ENCODE measurements at regions not wholly inside any gene's neighbourhood (a gene's known extent, or its start where the extent isn't known, plus 50 kb on each side); places are given as distances from the start of the nearest gene placed in this dataset.
"Not testable (repeated sequence)": the region's sequence is repeated elsewhere in the genome, so short reads cannot be mapped to it uniquely, and the experiment has no call there.

DNA sequence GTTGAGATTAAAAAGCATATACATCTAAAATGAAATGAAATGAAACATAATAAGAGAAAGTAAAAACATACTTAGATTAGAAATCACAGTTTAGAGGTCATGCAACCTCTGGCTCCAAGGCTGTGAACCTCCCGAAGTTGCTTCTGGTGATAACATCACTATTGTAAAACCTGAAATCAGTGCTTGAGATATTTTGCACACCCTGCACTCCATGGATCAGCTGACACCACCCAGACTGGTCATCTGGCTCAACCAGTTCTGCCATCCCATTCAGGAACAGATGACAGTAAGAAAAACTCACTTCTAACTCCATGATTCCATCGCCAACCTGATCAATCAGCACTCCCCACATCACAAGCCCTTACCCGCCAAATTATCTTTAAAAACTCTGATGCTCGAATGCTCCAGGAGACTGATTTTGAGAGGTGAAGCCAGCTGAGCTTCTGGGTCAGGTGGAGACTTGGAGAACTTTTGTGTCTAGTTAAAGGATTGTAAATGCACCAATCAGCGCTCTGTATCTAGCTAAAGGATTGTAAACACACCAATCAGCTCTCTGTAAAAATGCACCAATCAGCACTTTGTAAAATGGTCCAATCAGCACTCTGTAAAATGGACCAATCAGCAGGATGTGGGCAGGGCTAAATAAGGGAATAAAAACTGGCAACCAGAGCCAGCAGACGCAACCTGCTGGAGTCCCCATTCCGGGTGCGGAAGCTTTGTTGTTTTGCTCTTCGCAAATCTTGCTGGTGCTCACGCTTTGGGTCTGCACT is 162.6 kb upstream of the MAGI2 start:
- DNase-seq = no peak

DNA sequence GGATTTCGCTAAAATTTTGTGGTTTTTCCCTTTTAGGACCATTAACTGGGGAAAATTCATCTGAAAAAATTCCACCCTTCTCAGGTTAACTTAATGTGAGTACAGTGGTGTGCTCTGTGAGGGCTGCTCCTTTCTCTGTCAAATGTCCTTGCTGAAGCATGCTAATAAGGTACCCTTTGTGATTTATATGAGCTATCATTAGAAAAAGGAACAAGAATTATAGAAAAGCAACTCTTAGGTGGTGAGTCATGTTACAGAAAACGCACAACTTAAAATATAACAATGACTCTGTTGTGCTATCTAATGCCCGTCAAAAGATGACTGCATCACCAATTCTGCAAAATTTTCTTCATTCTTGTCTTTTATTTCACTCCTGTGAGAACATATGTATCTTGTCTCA is 162.0 kb upstream of the MAGI2 start:
- no peak for DNase-seq

DNA sequence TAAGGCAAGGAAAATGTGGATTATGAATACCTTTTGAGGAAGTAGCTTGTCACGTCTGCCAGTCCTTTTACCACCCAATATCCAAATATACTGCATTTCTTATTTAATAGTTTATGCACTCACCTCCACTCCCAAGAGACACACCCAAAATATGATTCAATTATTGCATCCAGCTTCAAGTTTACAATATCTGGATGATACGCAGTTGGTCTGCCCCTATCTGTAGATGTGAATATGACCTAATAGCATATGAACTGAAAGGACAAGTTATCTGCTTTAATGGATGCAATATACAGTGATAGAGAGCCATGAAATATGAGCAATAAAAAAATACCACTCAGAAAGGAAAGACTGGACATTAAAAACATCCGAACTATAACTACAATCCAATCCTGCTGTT is 159.4 kb upstream of the MAGI2 start:
- DNase-seq = no peak

DNA sequence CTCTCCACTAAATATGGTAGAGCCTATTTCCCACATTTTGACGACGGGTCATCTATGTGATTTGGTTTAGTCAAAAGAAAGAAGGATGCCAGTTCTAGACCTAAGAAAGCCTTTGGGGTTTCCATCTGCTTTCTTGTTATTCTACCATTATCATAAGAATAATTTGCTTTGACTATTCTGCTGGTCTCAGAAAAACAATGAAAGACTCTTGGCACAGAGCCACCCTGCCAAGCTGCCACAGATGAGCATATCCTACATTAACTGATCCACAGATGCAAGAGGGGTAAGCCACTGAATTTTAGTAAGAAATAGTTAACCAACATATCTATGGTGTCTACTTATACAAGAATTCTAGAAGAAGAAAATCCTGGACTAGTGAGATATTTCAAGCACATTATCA is 158.6 kb upstream of the MAGI2 start:
- DNase-seq = no peak

DNA sequence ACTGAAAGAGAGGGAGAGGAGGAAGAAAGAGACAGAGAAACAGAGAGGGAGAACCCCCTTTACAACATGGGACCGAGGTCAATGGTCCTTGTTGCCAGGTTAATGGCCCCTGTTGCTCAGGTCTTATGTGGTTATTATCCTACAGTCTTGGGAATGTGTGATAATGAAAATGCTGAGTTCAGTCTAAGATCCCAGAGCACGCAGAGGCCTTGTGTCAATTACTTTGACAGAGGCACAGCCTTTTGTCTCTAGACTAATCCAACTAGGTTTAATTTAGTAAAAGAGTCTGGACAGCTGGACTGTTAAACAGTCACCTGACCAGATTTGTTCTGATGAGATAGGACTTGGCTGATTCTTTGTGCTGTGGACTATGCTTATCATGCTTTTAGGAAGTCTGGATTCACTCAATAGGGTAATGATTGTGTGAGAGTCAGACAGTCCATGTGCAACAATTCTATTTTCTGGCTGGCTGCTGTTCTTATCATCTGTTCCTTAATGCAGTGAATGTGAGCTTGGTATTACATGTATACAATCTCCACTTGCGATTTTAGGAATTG is 157.4 kb upstream of the MAGI2 start:
- DNase-seq = peak; percentile 2

DNA sequence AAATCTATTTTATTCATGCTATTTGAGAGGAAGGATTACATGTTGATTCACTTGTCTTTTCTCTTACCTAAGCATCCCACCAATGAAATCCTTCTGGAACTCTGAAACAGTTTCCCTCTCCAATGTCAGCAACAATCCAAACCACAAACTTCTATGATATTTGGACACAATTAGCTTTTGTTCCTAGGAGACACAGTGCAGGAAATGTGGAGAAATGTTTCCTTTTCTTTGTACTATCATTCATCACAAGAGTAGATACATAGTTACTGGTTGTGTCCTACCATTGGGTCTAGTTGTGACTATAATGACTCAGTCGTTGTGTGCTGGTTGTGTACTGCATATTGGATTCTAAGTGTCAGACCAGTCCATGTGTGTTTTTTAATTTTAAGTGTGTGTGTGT is 156.8 kb upstream of the MAGI2 start:
- DNase-seq = peak; percentile 58

DNA sequence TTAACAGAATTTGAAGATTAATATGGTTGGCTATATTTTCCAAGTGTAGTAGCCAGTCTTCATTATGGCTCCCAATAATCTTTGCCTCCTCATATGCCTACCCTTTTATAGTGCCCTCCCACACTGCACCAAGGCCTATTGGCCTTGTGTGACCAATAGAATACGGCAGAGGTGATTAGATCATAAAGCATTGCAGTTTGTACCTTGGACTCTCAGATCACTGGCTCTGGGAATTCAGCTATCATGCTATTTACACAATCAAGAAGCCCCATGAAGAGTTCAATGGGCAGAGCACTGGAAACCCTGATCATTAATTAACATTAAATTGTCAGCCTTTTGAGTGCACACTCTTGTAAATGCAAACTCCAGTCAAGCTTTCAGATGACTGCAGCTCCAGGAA is 154.5 kb upstream of the MAGI2 start:
- no peak for DNase-seq

DNA sequence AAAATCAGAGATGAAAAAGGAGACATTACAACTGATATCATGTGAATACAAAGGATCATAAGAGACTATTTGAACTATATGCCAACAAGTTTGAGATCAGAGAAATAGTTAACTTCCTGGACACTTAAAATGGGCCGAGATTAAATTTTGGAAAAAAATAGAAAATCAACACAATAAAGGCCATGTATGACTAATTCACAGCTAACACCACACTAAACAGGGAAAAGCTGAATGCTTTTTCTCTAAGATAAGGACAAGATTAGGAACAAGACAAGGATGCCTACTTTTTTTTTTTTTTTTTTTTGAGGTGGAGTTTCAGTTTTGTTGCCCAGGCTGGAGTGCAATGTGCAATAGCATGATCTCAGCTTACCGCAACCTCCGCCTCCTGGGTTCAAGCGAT is 151.4 kb upstream of the MAGI2 start:
- DNase-seq = no peak

DNA sequence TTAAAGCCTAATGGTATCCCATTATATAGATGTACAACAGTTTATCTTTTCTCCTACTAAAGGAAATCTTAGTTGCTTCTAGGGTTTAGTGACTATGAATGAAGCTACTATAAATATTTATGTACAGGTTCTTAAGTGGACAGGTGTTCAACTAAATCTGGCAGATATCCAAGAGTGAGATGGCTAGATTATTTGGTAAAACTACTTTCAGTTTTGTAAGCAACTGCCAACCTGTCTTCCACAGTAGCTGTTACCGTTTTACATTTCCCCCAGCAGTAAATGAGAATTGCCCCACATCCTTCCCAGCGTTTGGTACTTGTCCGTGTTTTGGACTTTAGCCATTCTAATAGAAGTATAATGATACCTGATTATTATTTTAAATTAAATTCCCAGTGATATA is 144.9 kb upstream of the MAGI2 start:
- no peak for DNase-seq

DNA sequence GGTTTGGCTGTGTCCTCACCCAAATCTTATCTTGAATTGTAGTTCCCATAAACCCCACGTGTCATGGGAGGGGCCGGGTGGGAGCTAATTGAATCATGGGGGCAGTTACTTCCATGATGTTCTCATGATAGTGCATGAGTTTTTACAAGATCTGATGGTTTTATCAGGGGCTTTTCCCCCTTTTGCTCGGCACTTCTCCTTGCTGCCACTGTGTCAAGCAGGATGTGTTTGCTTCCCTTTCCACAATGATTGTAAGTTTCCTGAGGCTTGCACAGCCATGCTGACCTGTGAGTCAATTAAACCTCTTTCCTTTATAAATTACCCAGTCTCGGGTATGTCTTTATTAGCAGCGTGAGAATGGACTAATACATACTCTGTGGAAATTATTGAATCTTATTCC is 141.2 kb upstream of the MAGI2 start:
- DNase-seq = not testable (repeated sequence)

DNA sequence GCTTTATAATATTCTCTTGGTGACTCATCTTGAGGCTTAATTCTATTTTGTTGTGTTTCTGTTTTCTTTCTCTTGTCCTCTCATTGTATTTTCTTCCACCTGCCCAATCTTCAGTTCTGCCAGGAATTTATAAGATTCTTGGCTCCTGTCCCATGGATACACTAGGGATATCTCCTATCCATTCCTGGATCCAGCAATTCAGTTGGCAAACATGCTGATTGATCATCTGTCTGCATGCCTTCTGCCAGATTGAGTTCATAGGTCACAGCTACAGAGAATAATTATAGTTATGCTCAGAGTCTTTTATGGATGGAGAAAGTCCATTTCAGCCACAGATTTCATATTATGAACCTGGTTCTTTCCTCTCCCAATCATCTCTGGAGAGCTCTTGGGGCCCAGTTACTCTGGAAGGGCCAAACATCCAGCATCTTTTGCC is 140.4 kb upstream of the MAGI2 start:
- peak; percentile 24 for DNase-seq

DNA sequence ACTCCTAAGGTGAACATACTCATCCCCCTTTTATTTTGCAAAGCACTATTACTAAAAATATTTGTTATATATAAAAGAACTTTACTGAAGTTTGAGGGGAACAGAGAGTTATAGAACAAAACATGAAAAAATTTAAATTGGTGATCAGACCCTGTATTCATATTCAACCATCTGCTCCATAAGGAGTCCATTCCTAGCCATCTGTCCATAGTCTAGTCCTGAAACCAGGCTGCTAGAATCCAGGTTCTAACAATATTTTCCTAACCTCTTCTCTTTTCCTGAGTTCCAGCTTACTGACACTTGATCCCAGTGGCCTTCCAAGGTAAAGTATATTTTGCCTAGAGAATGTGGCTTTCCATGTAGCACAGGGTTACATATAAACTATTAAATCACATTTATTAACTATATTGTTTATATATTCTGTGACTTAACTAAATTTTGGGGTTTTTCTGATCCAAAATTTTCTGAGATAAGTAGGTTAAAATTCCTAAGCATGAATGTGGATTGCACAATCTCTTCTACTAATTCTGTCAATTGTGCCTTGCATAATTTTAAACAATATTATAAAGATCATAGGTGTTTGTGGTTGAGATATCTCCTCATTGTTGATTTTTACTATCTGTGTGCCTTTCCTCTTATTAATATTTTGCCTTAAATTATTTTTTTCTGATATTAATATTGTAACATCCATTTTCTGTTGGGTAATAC is 137.6 kb upstream of the MAGI2 start:
- DNase-seq = no peak

DNA sequence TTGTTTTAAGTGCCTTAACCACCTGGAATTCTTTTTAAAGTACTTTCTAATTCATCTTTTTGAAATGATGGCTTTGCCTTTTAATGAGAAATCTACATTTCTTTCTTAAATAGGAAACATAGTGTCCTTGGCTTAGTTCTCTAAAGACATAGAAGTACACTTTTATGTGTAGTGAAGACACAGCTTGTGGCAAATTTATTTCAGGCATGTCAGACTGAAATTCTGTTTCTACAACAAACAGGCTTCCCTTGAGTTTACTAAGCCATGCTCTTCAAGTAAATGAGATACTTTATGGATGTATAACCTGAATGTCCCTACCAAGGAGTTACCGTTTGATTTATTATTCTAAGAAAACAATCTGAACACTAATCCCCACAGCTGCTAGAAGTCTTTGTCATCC is 136.9 kb upstream of the MAGI2 start:
- no peak for DNase-seq

DNA sequence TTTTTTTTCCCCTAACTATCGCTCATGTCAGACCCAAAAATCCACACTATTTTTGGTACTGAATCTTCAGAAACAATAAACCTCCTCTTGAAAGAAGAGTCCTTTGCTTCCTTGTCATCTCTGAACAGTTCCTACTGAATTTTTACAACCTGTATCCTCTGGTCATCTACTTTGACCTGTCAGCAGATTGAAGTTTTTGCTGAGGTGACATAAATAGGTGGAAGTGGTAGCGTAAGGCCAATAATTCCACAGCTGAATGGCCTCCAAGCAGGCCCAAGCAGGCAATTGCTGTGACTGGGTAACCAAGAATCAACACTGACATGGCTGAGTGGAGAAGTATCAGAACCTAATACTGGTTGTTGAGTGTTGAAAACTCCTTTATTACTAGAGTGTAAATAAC is 117.4 kb upstream of the MAGI2 start:
- DNase-seq = no peak

DNA sequence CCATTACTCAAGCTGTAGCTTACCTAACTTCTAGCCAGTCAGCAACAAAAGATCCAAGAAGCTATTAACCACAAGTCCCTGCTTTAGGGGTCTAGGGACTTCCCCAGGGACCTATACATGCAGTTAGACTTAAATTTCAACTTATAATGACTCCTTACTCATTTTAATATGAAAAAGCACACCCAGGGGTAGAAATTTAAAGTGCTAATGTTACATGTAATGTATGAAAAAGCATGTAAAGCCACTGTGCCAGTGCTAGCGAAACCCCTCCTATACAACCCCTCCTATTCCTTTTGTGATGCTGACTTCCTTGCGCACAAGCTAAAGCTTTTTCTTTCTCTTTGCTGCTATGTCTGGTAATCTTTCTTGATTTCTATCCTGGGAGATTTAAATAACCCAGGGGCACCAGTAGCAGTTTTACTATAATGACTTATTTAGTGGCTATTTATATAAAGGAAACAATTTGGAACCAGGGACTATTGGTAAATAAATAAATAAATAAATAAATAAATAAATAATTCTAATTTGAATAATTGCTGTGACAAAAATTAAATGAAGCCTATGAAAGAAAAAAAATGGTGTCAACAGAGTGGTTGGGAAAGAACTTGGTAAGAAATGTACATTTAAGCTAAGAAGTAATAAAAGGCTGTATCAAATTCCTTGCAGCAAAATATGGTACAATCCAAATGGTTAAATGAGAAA is 110.5 kb upstream of the MAGI2 start:
- DNase-seq = no peak

DNA sequence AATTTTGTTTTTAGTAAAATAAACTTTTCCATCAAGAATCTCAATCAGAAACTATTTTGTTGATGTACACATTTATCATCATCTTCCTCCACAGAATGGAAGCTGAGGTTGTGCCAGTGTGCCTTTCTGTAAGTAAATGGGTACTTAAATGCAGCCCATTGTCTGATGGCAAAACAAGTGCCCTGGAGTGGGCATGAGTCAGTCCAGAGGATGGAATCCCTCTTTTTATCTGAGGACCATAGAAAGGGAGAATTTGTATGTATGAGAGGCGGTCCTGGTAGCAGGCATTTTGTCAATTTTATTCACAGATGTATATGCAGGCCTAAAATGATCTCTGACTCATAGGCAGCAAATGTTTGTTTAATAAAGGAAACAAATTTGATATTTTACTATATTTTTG is 102.1 kb upstream of the MAGI2 start:
- no peak for DNase-seq

DNA sequence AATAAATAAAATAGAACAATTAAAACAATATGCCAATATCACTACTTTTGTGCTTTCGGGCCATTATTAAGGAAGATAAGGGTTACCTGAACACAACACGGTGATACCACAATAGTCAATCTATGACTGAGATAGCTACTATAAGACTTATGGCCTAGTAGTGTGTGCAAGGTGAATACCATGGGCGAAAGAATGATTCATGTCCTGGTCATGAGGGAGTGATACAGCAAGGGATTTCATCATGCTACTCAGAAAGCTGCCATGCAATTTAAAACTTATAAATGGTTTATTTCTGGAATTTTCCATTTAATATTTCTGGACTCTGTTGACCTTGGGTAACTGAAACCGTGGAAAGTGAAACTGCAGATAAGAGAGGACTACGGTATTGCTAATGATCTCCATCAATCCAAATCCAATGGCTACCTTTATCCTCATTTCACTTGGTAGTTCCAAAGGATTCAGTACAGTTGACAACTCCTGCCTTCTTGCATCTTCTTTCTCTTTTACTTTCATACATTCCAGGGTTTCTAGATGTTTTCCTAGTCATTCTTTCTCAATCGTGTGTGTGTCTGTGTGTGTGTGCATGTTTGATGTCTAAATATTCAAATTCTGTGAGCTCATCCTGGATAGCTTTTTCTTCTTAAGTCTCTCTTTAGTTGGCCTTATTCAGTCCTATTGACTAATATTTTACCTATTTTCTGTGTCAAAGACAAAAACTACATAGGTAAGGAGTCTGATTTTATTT is 100.5 kb upstream of the MAGI2 start:
- DNase-seq = peak; percentile 46

DNA sequence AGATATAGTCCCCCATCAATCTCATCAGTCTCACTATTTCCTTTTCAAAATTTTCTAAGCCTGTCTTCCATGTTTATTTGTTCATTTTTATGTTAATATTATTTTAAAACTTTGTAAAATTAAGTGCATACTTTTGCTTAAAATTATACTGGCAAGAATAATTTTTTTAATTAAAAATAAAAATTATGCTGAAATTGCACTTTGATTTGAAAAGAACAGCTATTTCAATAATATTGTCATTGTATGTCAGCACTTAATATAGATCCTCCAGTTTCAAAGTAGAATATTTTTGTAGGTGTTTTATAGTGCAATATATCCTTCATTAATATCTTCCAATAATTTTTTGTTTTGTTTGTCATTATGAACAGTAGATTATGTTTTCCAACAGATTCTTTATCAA is 99.0 kb upstream of the MAGI2 start:
- no peak for DNase-seq

DNA sequence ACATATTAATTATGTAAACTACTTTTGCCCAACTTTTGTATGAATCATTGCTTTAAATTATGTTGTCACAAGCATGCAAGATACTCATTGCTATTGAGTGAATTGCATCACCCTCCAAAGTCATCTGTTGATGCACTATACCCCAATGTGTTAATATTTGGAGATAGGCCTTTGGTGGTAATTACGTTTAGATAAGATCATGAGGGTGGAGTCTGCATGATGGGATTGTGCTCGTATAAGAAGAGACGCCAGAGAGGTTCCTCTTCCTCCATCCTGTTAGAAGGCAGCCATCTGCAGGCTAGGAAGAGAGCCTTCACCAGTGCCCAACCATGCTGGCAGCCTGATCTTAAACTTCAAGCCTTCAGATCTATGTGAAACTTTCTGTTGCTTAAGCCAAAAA is 95.3 kb upstream of the MAGI2 start:
- DNase-seq = peak; percentile 13

DNA sequence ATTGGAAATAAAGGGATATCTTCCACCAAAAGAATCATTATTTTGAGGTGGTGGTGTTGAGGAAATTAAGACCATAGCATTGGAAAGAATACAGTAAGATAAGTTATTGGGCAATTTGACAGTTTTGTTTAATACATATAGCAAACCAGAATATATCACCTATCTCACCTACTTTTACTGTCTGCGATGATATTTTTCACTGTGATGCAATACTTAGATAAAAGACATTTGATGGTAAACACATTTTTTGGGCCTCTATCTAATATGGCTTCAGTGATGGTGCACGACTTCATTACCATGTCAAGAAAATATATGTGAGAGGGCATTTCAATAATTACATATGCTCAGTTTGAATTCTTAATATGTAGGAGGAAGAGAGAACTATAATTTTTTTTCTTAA is 93.7 kb upstream of the MAGI2 start:
- DNase-seq = no peak

DNA sequence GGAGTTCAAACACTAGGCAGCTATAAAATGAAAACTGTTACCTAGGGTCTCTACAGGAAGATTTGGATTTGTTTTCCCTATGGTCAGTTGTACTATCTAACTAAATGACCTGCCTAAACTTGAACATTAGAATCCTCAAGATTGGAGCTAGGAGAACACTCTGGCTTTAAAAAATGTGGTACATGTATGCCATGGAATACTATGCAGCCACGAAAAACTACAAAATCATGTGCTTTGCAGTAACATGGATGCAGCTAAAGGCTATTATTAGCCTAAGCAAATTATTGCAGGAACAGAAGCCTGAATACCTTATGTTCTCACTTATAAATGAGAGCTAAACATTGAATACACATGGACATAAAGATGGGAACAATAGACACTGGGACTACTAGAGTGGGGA is 87.1 kb upstream of the MAGI2 start:
- DNase-seq = no peak

DNA sequence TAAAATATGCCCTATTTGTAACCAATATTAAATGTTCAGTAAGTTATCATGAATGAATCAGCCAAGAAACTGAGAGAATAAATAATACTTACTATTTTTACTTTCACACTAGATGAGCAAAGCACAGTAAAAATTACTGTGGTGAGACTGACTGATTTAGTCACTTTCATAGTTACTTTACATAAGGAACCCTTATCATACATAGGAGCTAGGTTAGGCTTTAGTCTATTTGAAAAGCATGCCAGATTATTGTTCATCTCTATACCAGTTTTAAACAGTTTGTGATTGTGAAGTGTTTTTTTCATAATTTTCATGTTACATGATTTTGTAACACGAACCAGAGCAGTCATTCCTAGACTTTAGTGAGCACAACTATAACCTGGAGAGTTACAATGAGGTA is 80.7 kb upstream of the MAGI2 start:
- DNase-seq = no peak

Data from fibroblast of upper back skin (primary cell).